Mammary epithelial cell (primary cell): ENCODE measurements at regions not wholly inside any gene's neighbourhood (a gene's known extent, or its start where the extent isn't known, plus 50 kb on each side); places are given as distances from the start of the nearest gene placed in this dataset.

Experiments used
- EZH2 ChIP-seq: IDR thresholded peaks from 2 replicates; pipeline ENCODE4 v1.6.1; 2012; ENCODE audit warnings: low read length, inconsistent platforms, borderline replicate concordance
- TF ChIP-seq, protein P1 (sequence below), 2 donors: IDR thresholded peaks in 1 of 2; conservative IDR thresholded peaks in 1 of 2; 2 replicates each; pipeline ENCODE4 v1.5.1; 2011 to 2012; ENCODE audit warnings: inconsistent platforms in 2 of 2, low read length in 2 of 2, mild to moderate bottlenecking in 2 of 2, control low read depth in 1 of 2, low read depth in 1 of 2; ENCODE audit not compliant: insufficient read depth in 1 of 2; ENCODE audit errors: extremely low read depth in 1 of 2

DNA sequence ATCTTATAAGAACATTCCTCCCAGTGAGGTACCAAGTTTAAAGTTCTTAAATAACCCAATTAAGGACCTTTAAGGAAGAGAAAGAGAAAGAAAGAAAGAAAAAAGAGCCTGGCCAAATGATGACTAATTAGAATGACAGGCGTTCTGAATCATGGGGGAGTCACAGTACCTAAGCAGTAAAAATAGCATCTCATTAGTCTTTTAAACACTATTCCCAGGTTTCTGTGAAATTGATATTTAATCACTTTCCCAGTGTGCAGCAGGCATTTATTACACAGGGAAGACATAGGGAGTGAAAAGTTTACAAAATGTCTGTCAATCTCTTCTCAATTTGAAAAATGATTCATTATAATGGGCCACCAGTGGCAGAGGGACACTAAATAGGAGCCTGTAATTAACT lies 251.4 kb upstream of the MANEA start:
- TF ChIP-seq, protein P1, sequence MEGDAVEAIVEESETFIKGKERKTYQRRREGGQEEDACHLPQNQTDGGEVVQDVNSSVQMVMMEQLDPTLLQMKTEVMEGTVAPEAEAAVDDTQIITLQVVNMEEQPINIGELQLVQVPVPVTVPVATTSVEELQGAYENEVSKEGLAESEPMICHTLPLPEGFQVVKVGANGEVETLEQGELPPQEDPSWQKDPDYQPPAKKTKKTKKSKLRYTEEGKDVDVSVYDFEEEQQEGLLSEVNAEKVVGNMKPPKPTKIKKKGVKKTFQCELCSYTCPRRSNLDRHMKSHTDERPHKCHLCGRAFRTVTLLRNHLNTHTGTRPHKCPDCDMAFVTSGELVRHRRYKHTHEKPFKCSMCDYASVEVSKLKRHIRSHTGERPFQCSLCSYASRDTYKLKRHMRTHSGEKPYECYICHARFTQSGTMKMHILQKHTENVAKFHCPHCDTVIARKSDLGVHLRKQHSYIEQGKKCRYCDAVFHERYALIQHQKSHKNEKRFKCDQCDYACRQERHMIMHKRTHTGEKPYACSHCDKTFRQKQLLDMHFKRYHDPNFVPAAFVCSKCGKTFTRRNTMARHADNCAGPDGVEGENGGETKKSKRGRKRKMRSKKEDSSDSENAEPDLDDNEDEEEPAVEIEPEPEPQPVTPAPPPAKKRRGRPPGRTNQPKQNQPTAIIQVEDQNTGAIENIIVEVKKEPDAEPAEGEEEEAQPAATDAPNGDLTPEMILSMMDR (conservative IDR thresholded peaks at IDR 0.05 in 1 of 2, IDR thresholded peaks at IDR 0.05 in 1 of 2; ENCODE audit: extremely low read depth in 1 of 2, insufficient read depth in 1 of 2, low read depth in 1 of 2, low read length in 2 of 2): no peak
- TF ChIP-seq EZH2: no peak
